ENCODE measurements at regions not wholly inside any gene's neighbourhood (a gene's known extent, or its start where the extent isn't known, plus 50 kb on each side); places are given as distances from the start of the nearest gene placed in this dataset.

DNA sequence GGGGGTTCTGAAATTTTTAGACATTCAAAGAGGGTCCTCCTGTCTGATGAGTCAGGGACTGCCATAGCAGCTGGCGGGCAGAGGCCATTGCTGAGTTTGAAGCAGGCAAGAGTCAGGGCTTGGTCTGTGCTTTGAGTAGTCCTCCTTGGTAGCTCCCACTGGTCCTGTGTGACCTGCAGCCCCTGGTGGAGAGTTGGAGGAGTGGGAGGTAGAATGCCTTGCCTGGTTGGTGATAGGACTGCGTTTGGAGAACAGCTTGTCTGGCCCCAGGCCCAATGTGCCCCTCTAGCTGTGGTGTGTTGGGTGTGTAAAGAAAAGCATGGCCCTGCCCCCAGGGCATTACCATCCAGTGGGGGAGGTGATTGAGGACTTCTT is 116.7 kb downstream of the BEGAIN start:
- DNase-seq, result no peak

DNA sequence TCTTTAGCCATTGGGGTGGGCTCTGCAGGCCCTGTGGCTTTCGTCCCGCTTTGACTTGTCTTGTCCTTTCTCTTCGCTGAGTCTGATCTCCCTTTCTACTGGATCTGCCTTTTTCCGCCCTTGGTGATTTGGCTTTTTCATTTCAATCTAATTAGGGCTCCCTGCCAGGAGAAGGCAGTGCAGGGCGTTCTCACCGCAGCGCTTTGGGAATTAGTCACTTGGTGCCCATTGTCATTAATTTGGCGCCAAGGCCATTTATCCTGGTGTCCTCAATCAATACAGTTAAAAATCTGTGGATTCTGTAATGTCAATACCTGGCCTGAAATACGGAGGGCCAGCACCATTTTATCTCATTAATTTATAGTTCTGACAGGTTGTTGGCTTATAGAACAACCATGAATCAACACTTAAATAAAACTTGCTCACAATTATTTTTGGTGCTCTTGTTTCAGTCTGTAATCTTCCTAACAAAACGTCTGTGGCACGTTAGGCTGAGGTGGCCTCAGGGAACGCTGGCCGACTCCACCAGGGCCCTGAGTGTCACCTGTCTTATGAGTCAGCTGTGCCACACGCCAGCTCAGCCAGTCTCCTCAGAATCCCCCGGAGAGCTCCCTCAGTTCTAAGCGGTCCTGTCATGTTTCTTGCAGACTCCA is 115.7 kb downstream of the BEGAIN start:
- peak; percentile 79 for DNase-seq

DNA sequence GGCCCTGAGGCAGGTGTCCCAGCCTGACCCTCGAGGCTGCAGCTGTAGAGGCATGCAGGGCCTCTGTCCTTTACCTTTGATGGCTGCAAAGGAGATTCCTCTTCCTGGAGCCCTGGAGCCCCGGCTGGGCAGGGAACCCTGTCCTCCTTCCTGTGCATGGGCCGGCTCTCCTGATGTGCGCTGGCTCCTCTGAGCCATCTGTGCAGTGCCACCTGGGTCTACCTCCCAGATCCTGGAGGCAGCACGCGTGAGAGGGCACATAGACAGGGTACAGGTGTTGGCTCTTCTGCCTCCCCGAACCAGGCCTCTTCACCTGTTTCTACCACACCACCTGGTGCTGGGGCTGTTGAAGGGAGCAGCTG is 115.1 kb downstream of the BEGAIN start:
- DNase-seq, result peak; percentile 98

DNA sequence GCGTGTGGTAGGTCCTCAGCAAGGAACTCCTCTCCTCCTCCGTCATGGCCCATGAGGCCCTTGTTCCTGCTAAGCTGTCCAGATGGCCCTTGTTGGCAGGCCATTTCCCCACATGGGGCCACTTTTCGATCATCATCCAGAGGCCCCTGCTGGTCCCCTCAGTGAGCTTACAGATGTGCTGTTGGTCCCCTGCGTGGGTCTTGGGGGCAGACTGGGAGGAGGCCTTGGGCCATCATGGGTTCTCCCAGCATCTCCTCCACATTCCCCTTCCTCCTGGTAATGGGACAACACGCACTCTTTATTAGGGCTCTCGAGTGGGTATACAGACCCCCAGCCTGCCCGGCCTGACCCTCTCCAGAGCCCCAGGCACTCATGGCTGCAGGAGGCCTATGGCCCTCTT is 114.7 kb downstream of the BEGAIN start:
- no peak for DNase-seq

DNA sequence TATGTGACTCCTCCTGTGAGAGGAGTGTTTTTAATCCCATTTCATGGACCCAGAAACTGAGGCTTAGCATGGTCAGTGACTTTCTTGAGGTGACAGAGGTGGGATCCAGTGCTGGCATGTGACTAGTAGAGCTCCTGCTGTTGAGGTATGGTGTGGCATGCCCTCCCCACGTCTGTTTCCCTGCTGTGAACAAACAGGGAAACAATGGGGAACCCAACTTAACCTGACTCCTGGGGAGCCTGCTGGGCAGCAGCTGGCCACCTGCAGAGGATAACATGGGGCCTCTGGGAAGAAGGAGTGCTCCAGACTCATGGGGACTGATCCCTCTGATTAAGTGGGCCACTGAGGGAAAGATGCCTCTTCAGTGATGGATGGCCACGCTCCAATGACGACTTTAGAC is 114.0 kb downstream of the BEGAIN start:
- peak; percentile 87 for DNase-seq

DNA sequence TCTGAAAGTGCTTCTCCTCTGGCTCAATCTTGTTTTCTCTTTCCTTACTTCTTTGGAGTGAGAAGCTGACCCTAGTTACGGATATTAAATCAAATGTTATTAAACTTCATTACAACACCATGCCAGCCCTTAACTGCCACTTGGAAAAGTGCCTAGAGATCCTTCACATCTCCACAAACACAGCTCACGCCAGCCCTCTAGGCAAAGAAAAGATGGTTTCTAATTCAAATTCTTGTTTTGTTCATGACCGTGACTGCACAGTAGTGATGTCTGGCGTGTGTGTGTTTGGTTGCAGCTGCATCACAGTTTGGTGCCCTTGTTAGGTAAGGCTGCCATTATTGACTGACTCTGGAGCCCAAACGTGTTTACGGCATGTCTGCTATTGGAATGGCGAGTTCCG is 113.0 kb downstream of the BEGAIN start:
- no peak for DNase-seq

DNA sequence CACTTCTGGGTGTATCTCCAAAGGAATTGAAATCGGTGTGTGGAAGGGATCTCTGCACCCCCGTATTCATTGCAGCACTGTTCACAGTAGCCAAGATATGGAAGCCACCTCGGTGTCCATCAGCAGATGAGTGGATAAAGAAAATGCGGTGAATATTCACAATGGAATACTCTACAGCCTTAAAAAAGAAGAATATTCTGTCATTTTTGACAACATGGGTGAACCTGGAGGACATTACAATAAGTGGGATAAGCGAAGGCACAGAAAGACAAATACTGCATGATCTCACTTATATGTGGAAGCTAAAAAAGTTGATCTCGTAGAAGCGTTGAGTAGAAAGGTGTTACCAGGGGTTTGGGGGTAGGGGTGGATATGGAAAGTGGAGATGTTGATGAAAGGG is 111.9 kb downstream of the BEGAIN start:
- DNase-seq, result no peak

DNA sequence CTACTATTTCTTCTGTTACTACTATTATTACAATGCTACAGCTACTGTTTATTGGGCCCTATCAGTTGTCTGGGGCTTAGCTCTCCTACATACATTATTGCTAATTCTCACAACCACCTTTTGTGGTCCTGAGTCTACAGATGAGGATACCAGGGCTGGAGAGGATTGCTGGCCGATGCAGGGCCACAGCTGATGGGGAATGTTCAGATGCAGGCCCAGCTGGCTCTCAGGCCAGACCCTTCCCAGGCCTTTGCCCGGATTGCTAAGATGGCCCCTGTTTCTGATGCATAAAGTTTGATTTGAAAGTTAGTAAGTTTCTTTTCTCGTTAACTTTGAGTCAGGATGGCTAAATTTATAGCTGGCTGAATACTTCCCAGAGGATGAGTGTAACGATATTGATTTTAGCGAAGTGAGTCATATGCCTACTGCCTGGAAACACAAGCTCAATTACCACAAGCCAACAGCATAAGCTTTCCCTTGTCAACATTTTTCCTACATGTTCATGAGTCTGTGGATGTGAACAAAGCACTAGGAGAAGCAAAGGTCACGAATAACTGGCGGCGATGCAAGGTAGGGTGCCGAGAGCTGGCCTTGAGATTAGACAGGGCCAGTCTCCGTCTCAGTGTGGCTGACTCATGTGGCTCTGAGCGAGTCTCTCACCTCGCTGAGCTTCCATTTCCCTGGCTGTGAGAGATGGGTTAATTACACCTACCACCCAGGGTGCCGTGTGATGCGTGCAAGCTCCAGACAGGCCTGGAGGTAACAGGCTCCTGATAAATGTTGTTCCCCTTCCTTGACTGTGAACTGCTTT is 111.0 kb downstream of the BEGAIN start:
- no peak for DNase-seq

DNA sequence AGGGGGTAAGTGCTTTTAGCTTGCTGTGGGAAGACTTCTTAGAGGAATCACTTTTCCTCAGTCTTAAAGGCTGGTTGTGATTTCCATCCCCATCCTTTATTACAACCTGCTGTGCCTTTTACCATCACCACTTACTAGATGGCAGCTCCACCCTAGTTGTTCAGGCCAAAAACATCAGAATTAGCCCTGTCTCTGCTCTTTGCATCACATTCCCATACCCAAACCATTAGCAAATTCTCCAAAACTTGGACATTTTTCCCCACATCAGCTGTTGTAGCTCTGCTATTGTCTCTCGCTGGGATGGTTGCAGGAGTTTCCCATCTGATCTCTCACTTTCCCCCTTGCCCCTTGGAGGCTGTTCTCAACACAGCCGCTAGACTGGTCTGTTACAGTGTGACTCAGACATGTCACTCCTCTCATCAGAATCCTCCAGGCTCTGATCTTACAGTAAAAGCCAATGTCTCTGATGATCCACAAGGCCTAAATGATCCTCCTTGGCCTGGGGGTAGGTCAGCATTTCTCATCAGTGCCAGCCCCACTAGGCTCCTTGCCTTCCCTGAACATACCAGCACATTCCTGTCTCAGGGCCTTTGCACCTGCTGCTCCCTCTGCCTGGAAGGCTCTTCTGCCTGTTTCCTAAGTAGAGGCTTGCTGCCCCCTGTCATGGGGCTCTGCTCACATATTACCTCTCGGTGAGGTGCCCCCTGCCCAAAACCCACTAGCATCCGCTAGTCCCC is 102.5 kb downstream of the BEGAIN start:
- no peak for DNase-seq

DNA sequence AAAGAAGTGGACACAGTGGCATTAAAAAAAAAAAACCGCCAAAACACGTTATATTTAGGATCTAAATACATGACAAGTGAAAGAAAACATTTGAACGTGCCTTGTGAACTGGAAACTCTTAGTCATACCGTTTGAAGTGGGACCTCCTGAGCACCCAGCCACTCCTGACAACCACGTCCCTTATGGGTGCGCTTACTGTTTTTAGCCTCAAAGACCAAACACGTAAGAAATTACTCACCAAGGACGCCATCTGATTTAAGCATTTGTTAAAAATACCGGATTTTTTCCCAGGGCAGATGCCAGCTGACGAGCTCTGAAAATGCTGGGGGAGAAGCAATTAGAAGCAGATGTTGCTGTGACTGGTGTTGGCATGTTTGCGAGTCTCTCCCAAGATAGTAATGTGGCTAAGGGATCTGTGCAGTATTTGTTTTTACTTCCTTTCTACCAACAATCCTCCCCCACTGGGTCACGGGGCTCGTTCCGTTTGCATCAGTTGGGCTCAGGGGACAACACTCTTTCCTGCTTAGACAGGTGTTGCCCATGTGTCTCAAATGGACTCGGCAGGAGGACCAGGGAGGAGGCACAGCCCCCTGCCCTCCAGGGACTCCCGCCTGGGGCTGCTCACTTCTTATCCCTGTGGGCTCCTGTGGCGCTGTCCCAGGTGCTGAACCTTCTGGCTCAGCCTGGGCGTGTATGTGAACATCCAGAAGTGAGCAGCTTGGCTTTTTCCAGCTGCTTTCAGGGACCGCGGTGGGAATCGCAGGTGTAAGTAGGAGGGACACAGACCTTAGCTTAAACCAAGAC is 101.0 kb downstream of the BEGAIN start:
- DNase-seq, result peak; percentile 66

Measured in NCI-H510A (cell line).